ENCODE measurements at regions not wholly inside any gene's neighbourhood (a gene's known extent, or its start where the extent isn't known, plus 50 kb on each side); places are given as distances from the start of the nearest gene placed in this dataset.

DNA sequence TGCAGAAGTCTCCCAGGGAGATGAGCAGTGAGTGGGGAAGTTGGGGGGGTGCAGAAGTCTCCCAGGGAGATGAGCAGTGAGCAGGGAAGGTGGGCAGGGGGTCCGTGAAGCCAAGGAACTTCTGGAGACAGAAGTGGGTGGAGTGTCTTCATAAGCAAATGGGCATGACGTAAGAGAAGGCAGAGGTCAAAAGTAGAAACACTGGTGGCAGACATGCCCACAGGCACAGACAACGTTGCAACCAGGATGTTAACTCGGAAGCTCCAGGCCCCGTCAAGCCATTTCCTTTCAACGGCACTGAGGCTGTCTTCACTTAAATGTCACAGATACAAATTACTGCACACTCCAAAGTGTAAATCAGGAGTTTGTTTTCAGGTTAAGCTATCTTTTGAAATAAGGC, 186.1 kb downstream of the SHANK2 start:
- no peak for DNase-seq (ENCODE audit: low read depth, low spot score)
- Histone ChIP-seq H3K27ac (ENCODE audit: low read length) (no peak overlapping the region), H3K9me3 (ENCODE audit: control insufficient read depth, insufficient read depth, low read length) (no peaks in the 10 kb centered on the region), H3K4me3 (ENCODE audit: low read length) (no peak overlapping the region), H3K27me3 (ENCODE audit: control insufficient read depth, insufficient read depth, low read length) (no peaks in the 10 kb centered on the region), H3K4me1 (ENCODE audit: control insufficient read depth, insufficient read depth, low read length) (peaks cover 2% of the 10 kb centered on the region; the same call in 1 of the 2 replicates), H3K36me3 (ENCODE audit: control insufficient read depth, insufficient read depth, low read length) (0 out of 2 replicates have a peak, but pooled peaks cover 2% of the 10 kb centered on the region)
- WGBS (ENCODE audit: insufficient coverage, insufficient read length) = no CpG with 5 or more reads among the region's 6 CpGs

DNA sequence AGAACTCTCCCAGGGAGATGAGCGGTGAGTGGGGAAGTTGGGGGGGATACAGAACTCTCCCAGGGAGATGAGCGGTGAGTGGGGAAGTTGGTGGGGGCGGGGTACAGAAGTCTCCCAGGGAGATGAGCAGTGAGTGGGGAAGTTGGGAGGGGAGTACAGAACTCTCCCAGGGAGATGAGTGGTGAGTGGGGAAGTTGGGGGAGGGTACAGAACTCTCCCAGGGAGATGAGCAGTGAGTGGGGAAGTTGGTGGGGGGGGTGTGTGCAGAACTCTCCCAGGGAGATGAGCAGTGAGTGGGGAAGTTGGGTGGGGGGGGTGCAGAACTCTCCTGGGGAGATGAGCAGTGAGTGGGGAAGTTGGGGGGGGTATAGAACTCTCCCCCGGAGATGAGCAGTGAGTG, 186.5 kb downstream of the SHANK2 start:
- Histone ChIP-seq H3K4me3 (ENCODE audit: low read length) (no peak overlapping the region), H3K36me3 (ENCODE audit: control insufficient read depth, insufficient read depth, low read length) (0 out of 2 replicates have a peak, but pooled peaks cover 2% of the 10 kb centered on the region), H3K9me3 (ENCODE audit: control insufficient read depth, insufficient read depth, low read length) (no peaks in the 10 kb centered on the region), H3K4me1 (ENCODE audit: control insufficient read depth, insufficient read depth, low read length) (peaks cover 2% of the 10 kb centered on the region; the same call in 1 of the 2 replicates), H3K27me3 (ENCODE audit: control insufficient read depth, insufficient read depth, low read length) (no peaks in the 10 kb centered on the region), H3K27ac (ENCODE audit: low read length) (no peak overlapping the region)
- WGBS (ENCODE audit: insufficient coverage, insufficient read length) = no CpG with 5 or more reads among the region's 4 CpGs
- DNase-seq (ENCODE audit: low read depth, low spot score) = no peak

DNA sequence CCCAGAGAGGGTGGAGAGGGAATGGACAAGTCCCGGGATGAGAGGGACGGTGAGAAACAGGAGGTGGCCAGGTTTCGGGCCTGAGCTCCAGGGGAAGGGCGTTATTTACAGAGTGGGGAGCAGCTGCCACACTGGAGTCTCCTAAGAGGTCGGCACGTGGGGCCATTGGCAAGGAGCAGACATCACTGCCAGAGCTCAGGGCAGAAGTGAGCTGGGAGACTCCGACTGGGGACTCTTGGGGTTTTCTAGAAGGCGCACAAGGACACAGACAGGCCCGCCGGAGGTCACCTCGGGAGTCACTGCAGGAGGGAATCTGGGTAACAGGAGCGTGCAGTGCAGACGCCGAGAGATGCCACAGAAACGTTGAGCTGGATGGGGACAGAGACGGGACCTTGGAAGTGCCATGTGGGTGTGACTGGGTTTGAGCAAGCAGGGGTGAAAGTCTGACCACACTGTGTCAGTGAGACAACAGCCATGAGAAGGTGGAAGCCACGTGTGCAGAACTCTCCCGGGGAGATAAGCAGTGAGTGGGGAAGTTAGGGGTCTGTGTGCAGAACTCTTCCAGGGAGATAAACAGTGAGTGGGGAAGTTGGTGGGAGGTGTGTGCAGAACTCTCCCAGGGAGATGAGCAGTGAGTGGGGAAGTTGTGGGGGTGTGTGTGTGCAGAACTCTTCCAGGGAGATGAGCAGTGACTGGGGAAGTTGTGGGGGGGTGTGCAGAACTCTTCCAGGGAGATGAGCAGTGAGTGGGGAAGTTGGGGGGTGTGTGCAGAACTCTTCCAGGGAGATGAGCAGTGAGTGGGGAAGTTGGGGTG, 187.5 kb downstream of the SHANK2 start:
- no peak overlapping the region for H3K27ac ChIP-seq (ENCODE audit: low read length)
- H3K4me1 ChIP-seq (ENCODE audit: control insufficient read depth, insufficient read depth, low read length) = peaks cover 2% of the 10 kb centered on the region; the same call in 1 of the 2 replicates
- H3K9me3 ChIP-seq (ENCODE audit: control insufficient read depth, insufficient read depth, low read length) = no peaks in the 10 kb centered on the region
- DNase-seq (ENCODE audit: low read depth, low spot score) = no peak
- H3K4me3 ChIP-seq (ENCODE audit: low read length) = no peak overlapping the region
- WGBS (ENCODE audit: insufficient coverage, insufficient read length) = no CpG with 5 or more reads among the region's 18 CpGs
- 0 out of 2 replicates have a peak, but pooled peaks cover 2% of the 10 kb centered on the region for H3K36me3 ChIP-seq (ENCODE audit: control insufficient read depth, insufficient read depth, low read length)
- H3K27me3 ChIP-seq (ENCODE audit: control insufficient read depth, insufficient read depth, low read length) = no peaks in the 10 kb centered on the region

DNA sequence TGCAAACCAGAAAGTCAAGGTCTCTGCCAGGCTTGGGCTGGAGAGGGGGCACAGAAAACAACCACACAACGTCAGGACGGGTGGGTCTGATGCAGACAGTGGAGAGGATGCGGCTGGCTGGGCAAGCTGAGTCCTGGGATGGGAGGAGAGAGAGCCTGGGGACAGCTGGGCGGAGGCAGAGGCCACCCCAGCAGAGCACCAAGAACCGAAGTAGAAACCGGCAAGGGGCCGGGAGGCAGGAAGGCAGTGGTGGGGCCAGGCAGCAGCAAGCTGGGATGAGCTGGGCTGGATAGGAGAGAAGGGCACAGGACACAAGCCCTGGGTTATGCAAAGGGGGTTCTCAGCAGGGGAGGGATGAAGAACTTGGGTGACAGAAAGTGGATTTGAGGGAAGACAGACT, 188.2 kb downstream of the SHANK2 start:
- Histone ChIP-seq H3K27ac (ENCODE audit: low read length) (no peak overlapping the region), H3K4me3 (ENCODE audit: low read length) (no peak overlapping the region), H3K4me1 (ENCODE audit: control insufficient read depth, insufficient read depth, low read length) (peaks cover 2% of the 10 kb centered on the region; the same call in 1 of the 2 replicates), H3K27me3 (ENCODE audit: control insufficient read depth, insufficient read depth, low read length) (no peaks in the 10 kb centered on the region), H3K9me3 (ENCODE audit: control insufficient read depth, insufficient read depth, low read length) (no peaks in the 10 kb centered on the region), H3K36me3 (ENCODE audit: control insufficient read depth, insufficient read depth, low read length) (0 out of 2 replicates have a peak, but pooled peaks cover 2% of the 10 kb centered on the region)
- WGBS (ENCODE audit: insufficient coverage, insufficient read length) = no CpG with 5 or more reads among the region's 7 CpGs
- DNase-seq (ENCODE audit: low read depth, low spot score) = no peak

GRCh38 chr11:71063129-71063528, 189.2 kb downstream of the SHANK2 start:
- Histone ChIP-seq H3K4me3 (ENCODE audit: low read length) (no peak overlapping the region), H3K36me3 (ENCODE audit: control insufficient read depth, insufficient read depth, low read length) (0 out of 2 replicates have a peak, but pooled peaks cover 2% of the 10 kb centered on the region), H3K4me1 (ENCODE audit: control insufficient read depth, insufficient read depth, low read length) (peaks cover 2% of the 10 kb centered on the region; the same call in 1 of the 2 replicates), H3K9me3 (ENCODE audit: control insufficient read depth, insufficient read depth, low read length) (no peaks in the 10 kb centered on the region), H3K27ac (ENCODE audit: low read length) (no peak overlapping the region), H3K27me3 (ENCODE audit: control insufficient read depth, insufficient read depth, low read length) (no peaks in the 10 kb centered on the region)
- no CpG with 5 or more reads among the region's 7 CpGs for WGBS (ENCODE audit: insufficient coverage, insufficient read length)
- no peak for DNase-seq (ENCODE audit: low read depth, low spot score)

- DNase-seq (ENCODE audit: low read depth, low spot score) = no peak
- Histone ChIP-seq H3K4me1 (ENCODE audit: control insufficient read depth, insufficient read depth, low read length) (peaks cover 2% of the 10 kb centered on the region; the same call in 1 of the 2 replicates), H3K9me3 (ENCODE audit: control insufficient read depth, insufficient read depth, low read length) (no peaks in the 10 kb centered on the region), H3K36me3 (ENCODE audit: control insufficient read depth, insufficient read depth, low read length) (0 out of 2 replicates have a peak, but pooled peaks cover 2% of the 10 kb centered on the region), H3K27ac (ENCODE audit: low read length) (no peak overlapping the region), H3K27me3 (ENCODE audit: control insufficient read depth, insufficient read depth, low read length) (no peaks in the 10 kb centered on the region), H3K4me3 (ENCODE audit: low read length) (no peak overlapping the region)
- WGBS (ENCODE audit: insufficient coverage, insufficient read length) = no CpG with 5 or more reads among the region's 3 CpGs
Measured at GRCh38 chr11:71062199-71062598, 190.2 kb downstream of the SHANK2 start.

DNA sequence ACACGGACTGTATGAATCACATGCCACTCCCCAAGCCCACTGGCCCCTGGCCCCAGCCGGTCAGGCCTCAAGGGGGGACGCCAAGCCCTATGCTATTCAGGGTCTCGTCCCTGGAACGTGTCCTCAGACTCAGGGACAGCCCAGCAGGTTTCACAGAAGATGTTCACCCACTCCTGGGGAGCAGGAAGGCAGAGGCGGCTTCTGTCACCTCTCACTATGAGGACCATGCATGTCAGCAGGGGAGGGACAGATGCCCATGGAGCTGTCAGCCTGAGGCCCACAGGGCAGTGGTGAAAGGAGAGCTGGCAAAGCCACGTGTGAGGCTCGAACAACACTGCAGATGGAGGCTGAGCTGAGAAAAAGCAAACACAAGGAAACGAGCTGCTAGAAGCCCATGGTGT, 192.0 kb downstream of the SHANK2 start:
- Histone ChIP-seq H3K4me3 (ENCODE audit: low read length) (no peak overlapping the region), H3K36me3 (ENCODE audit: control insufficient read depth, insufficient read depth, low read length) (0 out of 2 replicates have a peak, but pooled peaks cover 2% of the 10 kb centered on the region), H3K9me3 (ENCODE audit: control insufficient read depth, insufficient read depth, low read length) (no peaks in the 10 kb centered on the region), H3K27me3 (ENCODE audit: control insufficient read depth, insufficient read depth, low read length) (no peaks in the 10 kb centered on the region), H3K4me1 (ENCODE audit: control insufficient read depth, insufficient read depth, low read length) (peaks cover 2% of the 10 kb centered on the region; the same call in 1 of the 2 replicates), H3K27ac (ENCODE audit: low read length) (no peak overlapping the region)
- DNase-seq (ENCODE audit: low read depth, low spot score) = no peak
- no CpG with 5 or more reads among the region's 9 CpGs for WGBS (ENCODE audit: insufficient coverage, insufficient read length)

DNA sequence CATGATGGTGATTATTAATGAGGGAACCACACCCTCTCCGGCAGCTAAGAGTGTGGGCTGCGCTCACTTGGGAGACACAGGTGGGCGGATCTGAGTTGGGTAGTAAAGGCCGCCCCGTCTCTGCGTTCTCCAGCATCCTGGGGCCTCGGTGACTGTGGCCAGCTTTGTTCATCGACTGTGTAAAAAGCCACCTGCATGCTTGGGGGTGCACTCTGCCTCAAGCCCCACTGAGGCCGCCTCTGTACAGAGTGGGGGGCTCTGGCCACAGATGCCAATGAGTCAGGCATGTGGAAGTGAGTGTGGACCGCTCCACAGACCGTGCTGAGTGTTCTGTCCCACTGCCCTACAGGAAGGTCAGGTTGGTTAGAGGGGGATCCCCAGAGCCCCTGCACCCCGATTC, 192.7 kb downstream of the SHANK2 start:
- no peak for DNase-seq (ENCODE audit: low read depth, low spot score)
- Histone ChIP-seq H3K4me3 (ENCODE audit: low read length) (no peak overlapping the region), H3K9me3 (ENCODE audit: control insufficient read depth, insufficient read depth, low read length) (no peaks in the 10 kb centered on the region), H3K4me1 (ENCODE audit: control insufficient read depth, insufficient read depth, low read length) (peaks cover 2% of the 10 kb centered on the region; the same call in 1 of the 2 replicates), H3K27ac (ENCODE audit: low read length) (no peak overlapping the region), H3K27me3 (ENCODE audit: control insufficient read depth, insufficient read depth, low read length) (no peaks in the 10 kb centered on the region), H3K36me3 (ENCODE audit: control insufficient read depth, insufficient read depth, low read length) (0 out of 2 replicates have a peak, but pooled peaks cover 2% of the 10 kb centered on the region)
- no CpG with 5 or more reads among the region's 12 CpGs for WGBS (ENCODE audit: insufficient coverage, insufficient read length)

DNA sequence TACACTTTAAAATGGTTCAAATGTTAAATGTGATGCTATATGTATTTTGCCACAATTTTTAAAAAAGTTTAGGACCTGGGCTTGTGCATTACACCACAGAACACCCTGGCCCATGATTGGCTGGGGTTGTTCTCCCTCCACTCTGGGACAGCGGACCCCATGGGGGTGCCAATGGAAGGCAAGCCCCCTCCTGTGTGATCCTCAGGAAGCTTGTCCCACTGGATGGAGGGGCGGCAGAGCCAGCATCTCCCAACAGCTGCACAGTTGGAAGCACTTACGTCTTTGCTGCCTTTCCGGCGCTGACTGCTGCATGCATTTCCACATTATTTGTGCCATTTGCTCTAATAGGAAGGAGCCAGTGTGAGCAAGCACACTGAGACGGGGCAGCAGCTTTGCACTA, 196.5 kb downstream of the SHANK2 start:
- no peak overlapping the region for H3K4me3 ChIP-seq (ENCODE audit: low read length)
- no CpG with 5 or more reads among the region's 6 CpGs for WGBS (ENCODE audit: insufficient coverage, insufficient read length)
- no peak overlapping the region for H3K27ac ChIP-seq (ENCODE audit: low read length)
- no peaks in the 10 kb centered on the region for H3K27me3 ChIP-seq (ENCODE audit: control insufficient read depth, insufficient read depth, low read length)
- DNase-seq (ENCODE audit: low read depth, low spot score) = no peak
- H3K36me3 ChIP-seq (ENCODE audit: control insufficient read depth, insufficient read depth, low read length) = no peaks in the 10 kb centered on the region
- H3K4me1 ChIP-seq (ENCODE audit: control insufficient read depth, insufficient read depth, low read length) = no peaks in the 10 kb centered on the region
- H3K9me3 ChIP-seq (ENCODE audit: control insufficient read depth, insufficient read depth, low read length) = no peaks in the 10 kb centered on the region
